ENCODE measurements at regions not wholly inside any gene's neighbourhood (a gene's known extent, or its start where the extent isn't known, plus 50 kb on each side); places are given as distances from the start of the nearest gene placed in this dataset.

- Histone ChIP-seq H3K4me1 (ENCODE audit: control insufficient read depth in 5 of 5, insufficient read depth in 5 of 5, low read length in 5 of 5) (no peaks in the 10 kb centered on the region), H3K27me3 (ENCODE audit: control insufficient read depth in 5 of 5, insufficient read depth in 4 of 5, low read length in 5 of 5) (no peaks in the 10 kb centered on the region), H3K27ac (ENCODE audit: low read depth, low read length) (no peak overlapping the region), H3K9ac (ENCODE audit: low read length in 5 of 5) (no peak overlapping the region), H3K36me3 (ENCODE audit: control insufficient read depth in 5 of 5, insufficient read depth in 5 of 5, low read length in 5 of 5) (no peaks in the 10 kb centered on the region), H3K9me3 (ENCODE audit: control insufficient read depth in 5 of 5, low read length in 5 of 5) (peaks cover 0 to 3% (median 0%) of the 10 kb centered on the region in 5 donors), H3K4me3 (ENCODE audit: low read depth in 1 of 5, low read length in 5 of 5) (no peak overlapping the region)
These were observed 190.4 kb upstream of the CCDC150 start for GRCh38 chr2:196449083-196449482.

DNA sequence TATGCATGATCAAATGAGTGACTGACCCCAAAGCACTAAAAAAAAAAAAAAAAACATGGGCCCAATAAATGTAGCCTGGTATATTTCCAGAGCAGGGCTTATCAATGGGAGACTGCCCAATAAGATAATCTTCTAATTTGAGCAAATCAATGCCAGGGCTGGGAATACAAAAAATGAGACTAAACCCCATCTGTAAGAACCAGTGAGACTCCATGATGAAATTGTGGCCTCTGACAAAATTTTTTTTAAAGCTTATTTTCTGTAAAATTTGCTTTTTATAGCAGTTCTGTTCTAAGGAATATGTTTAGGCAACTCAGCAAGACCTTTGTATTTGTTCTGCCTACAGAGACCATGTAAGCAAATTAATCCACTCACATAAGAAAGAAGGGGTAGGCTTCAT lies 186.8 kb upstream of the CCDC150 start:
- Histone ChIP-seq H3K4me3 (ENCODE audit: low read depth in 1 of 5, low read length in 5 of 5) (no peak overlapping the region), H3K36me3 (ENCODE audit: control insufficient read depth in 5 of 5, insufficient read depth in 5 of 5, low read length in 5 of 5) (no peaks in the 10 kb centered on the region), H3K9ac (ENCODE audit: low read length in 5 of 5) (no peak overlapping the region), H3K27ac (ENCODE audit: low read depth, low read length) (no peak overlapping the region), H3K4me1 (ENCODE audit: control insufficient read depth in 5 of 5, insufficient read depth in 5 of 5, low read length in 5 of 5) (no peaks in the 10 kb centered on the region), H3K9me3 (ENCODE audit: control insufficient read depth in 5 of 5, low read length in 5 of 5) (no peaks in the 10 kb centered on the region), H3K27me3 (ENCODE audit: control insufficient read depth in 5 of 5, insufficient read depth in 4 of 5, low read length in 5 of 5) (no peaks in the 10 kb centered on the region)

DNA sequence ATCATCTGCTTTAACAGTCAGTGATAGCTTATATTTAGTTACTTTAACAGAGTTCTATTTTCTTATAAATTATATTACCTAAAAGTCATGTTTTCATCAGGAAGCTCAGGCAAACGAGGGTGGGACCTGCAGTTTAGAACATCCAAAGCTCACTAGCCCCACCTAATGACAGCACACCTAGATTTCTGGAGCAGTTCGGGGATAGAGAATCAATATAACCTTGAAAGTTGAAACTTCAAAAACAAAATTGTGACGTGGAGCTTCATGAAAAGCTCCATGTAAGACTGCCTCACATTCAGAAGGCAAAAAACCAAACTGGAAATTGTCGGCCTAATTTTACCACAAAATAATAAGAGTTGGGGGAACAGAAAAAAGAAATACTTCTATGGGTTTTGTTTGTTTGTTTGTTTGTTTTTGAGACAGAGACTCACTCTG lies 185.9 kb upstream of the CCDC150 start:
- Histone ChIP-seq H3K9me3 (ENCODE audit: control insufficient read depth in 5 of 5, low read length in 5 of 5) (no peaks in the 10 kb centered on the region), H3K36me3 (ENCODE audit: control insufficient read depth in 5 of 5, insufficient read depth in 5 of 5, low read length in 5 of 5) (no peaks in the 10 kb centered on the region), H3K4me1 (ENCODE audit: control insufficient read depth in 5 of 5, insufficient read depth in 5 of 5, low read length in 5 of 5) (no peaks in the 10 kb centered on the region), H3K27ac (ENCODE audit: low read depth, low read length) (no peak overlapping the region), H3K9ac (ENCODE audit: low read length in 5 of 5) (no peak overlapping the region), H3K4me3 (ENCODE audit: low read depth in 1 of 5, low read length in 5 of 5) (no peak overlapping the region), H3K27me3 (ENCODE audit: control insufficient read depth in 5 of 5, insufficient read depth in 4 of 5, low read length in 5 of 5) (no peaks in the 10 kb centered on the region)

DNA sequence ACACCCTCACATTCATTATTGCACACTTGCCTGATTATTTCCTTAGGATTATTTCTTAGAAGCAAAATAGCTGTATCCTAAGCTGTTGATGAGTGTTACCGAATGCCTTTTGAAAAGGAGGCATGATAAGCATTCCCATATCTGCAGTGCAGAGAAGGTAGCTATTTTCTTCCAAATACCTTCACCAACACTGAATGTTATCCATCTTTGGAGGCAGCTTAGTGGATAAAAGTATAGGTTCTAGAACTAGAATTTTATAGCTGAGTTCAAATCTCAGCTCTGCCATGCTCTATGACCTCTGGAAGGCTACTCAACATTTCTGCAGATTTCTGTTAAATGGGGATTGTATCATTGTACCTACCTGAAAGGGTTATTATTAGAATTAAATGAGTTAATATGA lies 185.0 kb upstream of the CCDC150 start:
- Histone ChIP-seq H3K9me3 (ENCODE audit: control insufficient read depth in 5 of 5, low read length in 5 of 5) (no peaks in the 10 kb centered on the region), H3K27ac (ENCODE audit: low read depth, low read length) (no peak overlapping the region), H3K4me1 (ENCODE audit: control insufficient read depth in 5 of 5, insufficient read depth in 5 of 5, low read length in 5 of 5) (no peaks in the 10 kb centered on the region), H3K36me3 (ENCODE audit: control insufficient read depth in 5 of 5, insufficient read depth in 5 of 5, low read length in 5 of 5) (no peaks in the 10 kb centered on the region), H3K4me3 (ENCODE audit: low read depth in 1 of 5, low read length in 5 of 5) (no peak overlapping the region), H3K9ac (ENCODE audit: low read length in 5 of 5) (no peak overlapping the region), H3K27me3 (ENCODE audit: control insufficient read depth in 5 of 5, insufficient read depth in 4 of 5, low read length in 5 of 5) (no peaks in the 10 kb centered on the region)

GRCh38 chr2:196459539-196459938 lies 180.0 kb upstream of the CCDC150 start:
- Histone ChIP-seq H3K27ac (ENCODE audit: low read depth, low read length) (no peak overlapping the region), H3K9me3 (ENCODE audit: control insufficient read depth in 5 of 5, low read length in 5 of 5) (no peaks in the 10 kb centered on the region), H3K4me3 (ENCODE audit: low read depth in 1 of 5, low read length in 5 of 5) (no peak overlapping the region), H3K9ac (ENCODE audit: low read length in 5 of 5) (no peak overlapping the region), H3K36me3 (ENCODE audit: control insufficient read depth in 5 of 5, insufficient read depth in 5 of 5, low read length in 5 of 5) (no peaks in the 10 kb centered on the region), H3K27me3 (ENCODE audit: control insufficient read depth in 5 of 5, insufficient read depth in 4 of 5, low read length in 5 of 5) (no peaks in the 10 kb centered on the region), H3K4me1 (ENCODE audit: control insufficient read depth in 5 of 5, insufficient read depth in 5 of 5, low read length in 5 of 5) (no peaks in the 10 kb centered on the region)

- Histone ChIP-seq H3K36me3 (ENCODE audit: control insufficient read depth in 5 of 5, insufficient read depth in 5 of 5, low read length in 5 of 5) (no peaks in the 10 kb centered on the region), H3K27me3 (ENCODE audit: control insufficient read depth in 5 of 5, insufficient read depth in 4 of 5, low read length in 5 of 5) (no peaks in the 10 kb centered on the region), H3K4me1 (ENCODE audit: control insufficient read depth in 5 of 5, insufficient read depth in 5 of 5, low read length in 5 of 5) (no peaks in the 10 kb centered on the region), H3K9me3 (ENCODE audit: control insufficient read depth in 5 of 5, low read length in 5 of 5) (no peaks in the 10 kb centered on the region), H3K9ac (ENCODE audit: low read length in 5 of 5) (no peak overlapping the region), H3K4me3 (ENCODE audit: low read depth in 1 of 5, low read length in 5 of 5) (no peak overlapping the region), H3K27ac (ENCODE audit: low read depth, low read length) (no peak overlapping the region)
These were observed 175.8 kb upstream of the CCDC150 start for GRCh38 chr2:196463706-196464105.

- H3K9me3 ChIP-seq (ENCODE audit: control insufficient read depth in 5 of 5, low read length in 5 of 5), result no peaks in the 10 kb centered on the region
- no peaks in the 10 kb centered on the region for H3K36me3 ChIP-seq (ENCODE audit: control insufficient read depth in 5 of 5, insufficient read depth in 5 of 5, low read length in 5 of 5)
- no peaks in the 10 kb centered on the region for H3K4me1 ChIP-seq (ENCODE audit: control insufficient read depth in 5 of 5, insufficient read depth in 5 of 5, low read length in 5 of 5)
- H3K4me3 ChIP-seq (ENCODE audit: low read depth in 1 of 5, low read length in 5 of 5), result no peak overlapping the region
- no peaks in the 10 kb centered on the region for H3K27me3 ChIP-seq (ENCODE audit: control insufficient read depth in 5 of 5, insufficient read depth in 4 of 5, low read length in 5 of 5)
- no peak overlapping the region for H3K9ac ChIP-seq (ENCODE audit: low read length in 5 of 5)
- no peak overlapping the region for H3K27ac ChIP-seq (ENCODE audit: low read depth, low read length)
These were observed 175.2 kb upstream of the CCDC150 start for GRCh38 chr2:196464311-196464710.

DNA sequence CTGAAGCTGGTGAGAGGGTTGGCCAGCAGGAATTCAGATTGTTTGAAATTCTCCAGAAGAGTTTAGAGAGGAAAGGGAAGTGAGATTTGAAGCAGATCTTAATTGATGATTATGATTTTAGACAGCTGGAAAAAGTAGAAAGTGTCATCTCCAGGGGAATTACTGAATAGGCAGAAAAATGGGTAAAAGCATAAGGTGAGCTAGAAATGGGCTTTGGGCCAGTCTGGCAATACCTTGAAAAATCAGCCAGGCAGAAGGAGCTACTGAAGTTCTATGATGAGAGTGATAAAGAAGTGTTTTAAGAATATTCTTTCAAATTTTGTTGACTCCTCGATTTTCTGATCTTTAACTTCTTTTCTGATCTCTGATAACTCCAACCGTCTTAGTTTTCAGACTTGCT lies 172.9 kb upstream of the CCDC150 start:
- Histone ChIP-seq H3K9me3 (ENCODE audit: control insufficient read depth in 5 of 5, low read length in 5 of 5) (no peaks in the 10 kb centered on the region), H3K27me3 (ENCODE audit: control insufficient read depth in 5 of 5, insufficient read depth in 4 of 5, low read length in 5 of 5) (no peaks in the 10 kb centered on the region), H3K9ac (ENCODE audit: low read length in 5 of 5) (no peak overlapping the region), H3K27ac (ENCODE audit: low read depth, low read length) (no peak overlapping the region), H3K4me1 (ENCODE audit: control insufficient read depth in 5 of 5, insufficient read depth in 5 of 5, low read length in 5 of 5) (no peaks in the 10 kb centered on the region), H3K36me3 (ENCODE audit: control insufficient read depth in 5 of 5, insufficient read depth in 5 of 5, low read length in 5 of 5) (no peaks in the 10 kb centered on the region), H3K4me3 (ENCODE audit: low read depth in 1 of 5, low read length in 5 of 5) (no peak overlapping the region)

DNA sequence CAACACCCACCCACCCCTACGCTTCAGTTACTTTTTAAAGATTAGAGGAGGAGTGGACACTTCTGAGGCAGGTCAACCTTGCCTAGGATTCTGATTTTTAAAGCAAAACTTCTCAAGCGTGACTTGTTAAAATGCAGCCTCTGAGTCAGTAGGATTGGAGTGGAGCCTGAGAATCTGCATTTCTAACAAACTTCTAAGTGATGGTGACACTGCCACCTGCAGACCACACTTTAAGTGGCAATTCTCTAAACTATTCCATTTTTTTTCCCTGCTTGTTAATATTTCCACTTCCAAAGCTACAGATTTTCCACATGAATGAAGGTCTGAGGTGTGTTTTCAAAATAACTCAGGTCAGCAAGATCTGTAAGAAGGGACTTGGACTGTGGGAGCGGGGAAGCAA lies 171.1 kb upstream of the CCDC150 start:
- H3K9ac ChIP-seq (ENCODE audit: low read length in 5 of 5), result no peak overlapping the region
- H3K36me3 ChIP-seq (ENCODE audit: control insufficient read depth in 5 of 5, insufficient read depth in 5 of 5, low read length in 5 of 5), result no peaks in the 10 kb centered on the region
- H3K4me1 ChIP-seq (ENCODE audit: control insufficient read depth in 5 of 5, insufficient read depth in 5 of 5, low read length in 5 of 5), result no peaks in the 10 kb centered on the region
- H3K9me3 ChIP-seq (ENCODE audit: control insufficient read depth in 5 of 5, low read length in 5 of 5), result no peaks in the 10 kb centered on the region
- H3K27ac ChIP-seq (ENCODE audit: low read depth, low read length), result no peak overlapping the region
- H3K4me3 ChIP-seq (ENCODE audit: low read depth in 1 of 5, low read length in 5 of 5), result no peak overlapping the region
- no peaks in the 10 kb centered on the region for H3K27me3 ChIP-seq (ENCODE audit: control insufficient read depth in 5 of 5, insufficient read depth in 4 of 5, low read length in 5 of 5)

GRCh38 chr2:196473617-196474016 lies 165.9 kb upstream of the CCDC150 start:
- no peaks in the 10 kb centered on the region for H3K36me3 ChIP-seq (ENCODE audit: control insufficient read depth in 5 of 5, insufficient read depth in 5 of 5, low read length in 5 of 5)
- H3K9ac ChIP-seq (ENCODE audit: low read length in 5 of 5), result no peak overlapping the region
- H3K4me3 ChIP-seq (ENCODE audit: low read depth in 1 of 5, low read length in 5 of 5), result no peak overlapping the region
- H3K27me3 ChIP-seq (ENCODE audit: control insufficient read depth in 5 of 5, insufficient read depth in 4 of 5, low read length in 5 of 5), result no peaks in the 10 kb centered on the region
- H3K4me1 ChIP-seq (ENCODE audit: control insufficient read depth in 5 of 5, insufficient read depth in 5 of 5, low read length in 5 of 5), result peaks cover 0 to 3% (median 0%) of the 10 kb centered on the region in 5 donors
- no peak overlapping the region for H3K27ac ChIP-seq (ENCODE audit: low read depth, low read length)
- no peaks in the 10 kb centered on the region for H3K9me3 ChIP-seq (ENCODE audit: control insufficient read depth in 5 of 5, low read length in 5 of 5)

- H3K9me3 ChIP-seq (ENCODE audit: control insufficient read depth in 5 of 5, low read length in 5 of 5), result no peaks in the 10 kb centered on the region
- H3K27me3 ChIP-seq (ENCODE audit: control insufficient read depth in 5 of 5, insufficient read depth in 4 of 5, low read length in 5 of 5), result no peaks in the 10 kb centered on the region
- no peak overlapping the region for H3K4me3 ChIP-seq (ENCODE audit: low read depth in 1 of 5, low read length in 5 of 5)
- H3K27ac ChIP-seq (ENCODE audit: low read depth, low read length), result no peak overlapping the region
- H3K9ac ChIP-seq (ENCODE audit: low read length in 5 of 5), result no peak overlapping the region
- H3K36me3 ChIP-seq (ENCODE audit: control insufficient read depth in 5 of 5, insufficient read depth in 5 of 5, low read length in 5 of 5), result no peaks in the 10 kb centered on the region
- peaks cover 0 to 3% (median 0%) of the 10 kb centered on the region in 5 donors for H3K4me1 ChIP-seq (ENCODE audit: control insufficient read depth in 5 of 5, insufficient read depth in 5 of 5, low read length in 5 of 5)
These were observed 163.9 kb upstream of the CCDC150 start for GRCh38 chr2:196475611-196476010.

Measured in subcutaneous abdominal adipose tissue (tissue), 5 donors.